ENCODE measurements at regions not wholly inside any gene's neighbourhood (a gene's known extent, or its start where the extent isn't known, plus 50 kb on each side); places are given as distances from the start of the nearest gene placed in this dataset.

DNA sequence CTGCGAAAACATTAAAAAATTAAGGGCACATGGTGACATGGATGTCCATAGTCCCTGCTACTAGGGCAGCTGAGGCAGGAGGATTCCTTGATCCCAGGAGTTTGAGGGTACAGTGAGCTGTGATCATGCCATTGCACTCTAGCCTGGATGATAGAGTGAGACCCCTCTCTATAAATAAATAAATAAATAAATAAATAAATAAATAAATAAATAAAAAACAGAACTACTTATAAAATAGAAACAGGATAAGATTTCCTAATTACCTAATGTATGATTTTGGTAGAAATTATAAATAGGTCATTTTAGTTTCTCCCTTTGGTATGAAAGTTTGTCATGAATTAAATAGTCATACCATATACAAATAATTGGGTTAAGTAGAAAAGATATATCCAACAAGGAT is 916.2 kb downstream of the GRIK2 start:
- DNase-seq = no peak

DNA sequence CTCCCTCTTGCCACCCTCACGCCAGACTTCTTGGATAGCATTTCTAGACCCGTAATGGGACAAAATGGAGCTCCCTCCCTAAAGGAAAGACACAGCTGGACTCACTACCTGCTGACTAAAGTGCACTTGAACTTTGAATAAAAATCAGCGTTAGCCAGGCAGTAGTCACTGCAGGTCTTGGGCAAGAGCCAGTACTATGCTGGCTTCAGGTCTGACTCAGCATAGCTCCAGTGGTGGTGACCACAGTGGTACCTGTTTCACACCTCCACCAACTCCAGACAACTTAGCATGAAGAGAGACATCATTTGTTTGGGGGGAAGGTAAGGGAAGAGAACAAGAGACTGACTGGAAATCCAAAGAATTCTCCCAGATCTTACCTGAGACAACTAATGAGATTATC is 906.8 kb downstream of the GRIK2 start:
- DNase-seq = no peak

DNA sequence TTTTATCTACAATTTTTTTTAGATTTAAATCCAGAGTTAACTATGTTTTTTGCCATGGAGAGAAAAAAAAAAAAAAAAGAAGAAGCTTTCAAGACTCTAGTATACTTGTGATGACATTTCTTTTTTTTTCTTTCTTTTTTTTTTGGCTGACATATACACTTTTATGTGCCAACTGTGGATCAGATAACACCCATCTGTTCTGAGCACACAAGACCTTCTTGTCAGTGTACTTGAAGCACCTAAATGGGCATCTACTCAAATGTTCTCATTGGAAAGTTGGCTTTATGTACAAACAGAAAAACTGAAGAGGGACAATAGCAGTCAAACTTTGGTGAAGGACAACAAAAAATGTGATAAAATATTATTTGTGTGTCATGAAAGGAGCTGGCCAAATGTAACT is 904.5 kb downstream of the GRIK2 start:
- no peak for DNase-seq

All from SHP77 (cell line).